ENCODE measurements at regions not wholly inside any gene's neighbourhood (a gene's known extent, or its start where the extent isn't known, plus 50 kb on each side); places are given as distances from the start of the nearest gene placed in this dataset.

DNA sequence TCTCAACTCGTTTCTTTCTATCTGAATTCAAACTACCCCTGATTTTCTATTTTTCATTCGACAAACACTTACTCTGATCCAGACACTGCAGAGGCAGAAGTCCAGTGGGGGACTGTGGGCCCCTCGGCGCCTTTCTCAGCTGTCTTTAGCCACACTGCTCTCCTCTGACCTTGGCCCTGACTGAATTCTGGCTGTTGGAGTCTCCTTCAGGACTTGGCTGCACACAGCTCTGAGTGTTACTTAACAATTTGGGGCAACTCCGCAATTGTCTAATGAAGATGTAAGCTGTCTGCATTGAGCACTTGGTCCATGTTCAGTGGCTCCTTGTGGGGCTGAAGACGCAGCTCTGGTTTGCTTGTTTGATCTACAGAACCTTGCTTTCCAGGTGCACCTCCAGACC, 57.3 kb upstream of the ACSL1 start (continued):
- TF ChIP-seq, protein P1, sequence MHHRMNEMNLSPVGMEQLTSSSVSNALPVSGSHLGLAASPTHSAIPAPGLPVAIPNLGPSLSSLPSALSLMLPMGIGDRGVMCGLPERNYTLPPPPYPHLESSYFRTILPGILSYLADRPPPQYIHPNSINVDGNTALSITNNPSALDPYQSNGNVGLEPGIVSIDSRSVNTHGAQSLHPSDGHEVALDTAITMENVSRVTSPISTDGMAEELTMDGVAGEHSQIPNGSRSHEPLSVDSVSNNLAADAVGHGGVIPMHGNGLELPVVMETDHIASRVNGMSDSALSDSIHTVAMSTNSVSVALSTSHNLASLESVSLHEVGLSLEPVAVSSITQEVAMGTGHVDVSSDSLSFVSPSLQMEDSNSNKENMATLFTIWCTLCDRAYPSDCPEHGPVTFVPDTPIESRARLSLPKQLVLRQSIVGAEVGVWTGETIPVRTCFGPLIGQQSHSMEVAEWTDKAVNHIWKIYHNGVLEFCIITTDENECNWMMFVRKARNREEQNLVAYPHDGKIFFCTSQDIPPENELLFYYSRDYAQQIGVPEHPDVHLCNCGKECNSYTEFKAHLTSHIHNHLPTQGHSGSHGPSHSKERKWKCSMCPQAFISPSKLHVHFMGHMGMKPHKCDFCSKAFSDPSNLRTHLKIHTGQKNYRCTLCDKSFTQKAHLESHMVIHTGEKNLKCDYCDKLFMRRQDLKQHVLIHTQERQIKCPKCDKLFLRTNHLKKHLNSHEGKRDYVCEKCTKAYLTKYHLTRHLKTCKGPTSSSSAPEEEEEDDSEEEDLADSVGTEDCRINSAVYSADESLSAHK (tag by site-specific recombination; IDR thresholded peaks at IDR 0.05): no peak
- TF ChIP-seq ZNF221 (tag by site-specific recombination; IDR thresholded peaks at IDR 0.05; ENCODE audit: borderline replicate concordance) (no peak), ZSCAN16 (tag by site-specific recombination; IDR thresholded peaks at IDR 0.05) (no peak), ZIC2 (tag by site-specific recombination; IDR thresholded peaks at IDR 0.05) (no peak), ZNF239 (tag by site-specific recombination; IDR thresholded peaks at IDR 0.05) (no peak), ZNF549 (tag by site-specific recombination; IDR thresholded peaks at IDR 0.05) (no peak), ZBTB20 (tag by site-specific recombination; IDR thresholded peaks at IDR 0.05) (no peak), ZNF302 (tag by site-specific recombination; IDR thresholded peaks at IDR 0.05; ENCODE audit: low read depth) (no peak), ZNF623 (tag by site-specific recombination; IDR thresholded peaks at IDR 0.05) (no peak), ZBTB8A (tag by site-specific recombination; IDR thresholded peaks at IDR 0.05) (no peak)
- TF ChIP-seq, protein P2, sequence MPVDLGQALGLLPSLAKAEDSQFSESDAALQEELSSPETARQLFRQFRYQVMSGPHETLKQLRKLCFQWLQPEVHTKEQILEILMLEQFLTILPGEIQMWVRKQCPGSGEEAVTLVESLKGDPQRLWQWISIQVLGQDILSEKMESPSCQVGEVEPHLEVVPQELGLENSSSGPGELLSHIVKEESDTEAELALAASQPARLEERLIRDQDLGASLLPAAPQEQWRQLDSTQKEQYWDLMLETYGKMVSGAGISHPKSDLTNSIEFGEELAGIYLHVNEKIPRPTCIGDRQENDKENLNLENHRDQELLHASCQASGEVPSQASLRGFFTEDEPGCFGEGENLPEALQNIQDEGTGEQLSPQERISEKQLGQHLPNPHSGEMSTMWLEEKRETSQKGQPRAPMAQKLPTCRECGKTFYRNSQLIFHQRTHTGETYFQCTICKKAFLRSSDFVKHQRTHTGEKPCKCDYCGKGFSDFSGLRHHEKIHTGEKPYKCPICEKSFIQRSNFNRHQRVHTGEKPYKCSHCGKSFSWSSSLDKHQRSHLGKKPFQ (tag by site-specific recombination; IDR thresholded peaks at IDR 0.05): no peak

DNA sequence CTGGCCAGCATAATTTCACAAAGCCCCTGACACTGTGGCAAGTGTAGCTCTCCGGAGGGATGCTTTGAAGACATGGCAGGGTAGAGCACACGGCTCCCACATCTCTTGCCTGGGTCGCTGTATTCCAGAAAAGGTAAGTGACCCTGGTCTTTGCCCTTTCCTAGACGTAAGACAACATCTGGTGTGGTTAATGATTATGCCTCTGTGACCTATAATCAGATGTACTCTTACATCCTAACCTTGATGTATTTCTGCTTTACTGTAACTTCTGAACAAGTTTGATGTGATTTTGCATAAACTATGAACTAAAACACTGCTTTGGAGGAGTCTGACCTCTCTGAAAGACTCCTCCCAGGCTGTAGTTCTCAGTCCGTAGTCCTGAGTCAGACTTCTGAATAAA, 59.1 kb upstream of the ACSL1 start:
- no peaks in the 10 kb centered on the region for H3K9me3 ChIP-seq (ENCODE audit: control insufficient read depth, insufficient read depth, low read depth, low read length)
- H3K4me1 ChIP-seq (ENCODE audit: control insufficient read depth, insufficient read depth, low read length): no peaks in the 10 kb centered on the region
- H3K4me3 ChIP-seq (ENCODE audit: low read depth, low read length): no peak overlapping the region
- no peak overlapping the region for H3K27ac ChIP-seq (ENCODE audit: extremely low read depth, low read depth, low read length)
- H3K36me3 ChIP-seq (ENCODE audit: control insufficient read depth in 2 of 2, insufficient read depth in 1 of 2, low read length in 2 of 2): no peaks in the 10 kb centered on the region
- ChIA-PET POLR2A (no interaction called here), CTCF (no interaction called here)
- no peak for TF ChIP-seq YY2 (tag by site-specific recombination; IDR thresholded peaks at IDR 0.05)
- TF ChIP-seq ZNF707 (tag by site-specific recombination; IDR thresholded peaks at IDR 0.05): no peak
- no peak for TF ChIP-seq ZNF341 (tag by site-specific recombination; IDR thresholded peaks at IDR 0.05; ENCODE audit: low read depth)
- TF ChIP-seq, protein P3, sequence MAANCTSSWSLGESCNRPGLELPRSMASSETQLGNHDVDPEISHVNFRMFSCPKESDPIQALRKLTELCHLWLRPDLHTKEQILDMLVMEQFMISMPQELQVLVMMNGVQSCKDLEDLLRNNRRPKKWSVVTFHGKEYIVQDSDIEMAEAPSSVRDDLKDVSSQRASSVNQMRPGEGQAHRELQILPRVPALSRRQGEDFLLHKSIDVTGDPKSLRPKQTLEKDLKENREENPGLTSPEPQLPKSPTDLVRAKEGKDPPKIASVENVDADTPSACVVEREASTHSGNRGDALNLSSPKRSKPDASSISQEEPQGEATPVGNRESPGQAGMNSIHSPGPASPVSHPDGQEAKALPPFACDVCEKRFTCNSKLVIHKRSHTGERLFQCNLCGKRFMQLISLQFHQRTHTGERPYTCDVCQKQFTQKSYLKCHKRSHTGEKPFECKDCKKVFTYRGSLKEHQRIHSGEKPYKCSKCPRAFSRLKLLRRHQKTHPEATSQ (tag by site-specific recombination; IDR thresholded peaks at IDR 0.05): no peak
- no peak for TF ChIP-seq ZBTB21 (tag by site-specific recombination; IDR thresholded peaks at IDR 0.05)
- TF ChIP-seq ZNF423 (tag by site-specific recombination; IDR thresholded peaks at IDR 0.05): no peak
- no peak for TF ChIP-seq ZNF169 (tag by site-specific recombination; IDR thresholded peaks at IDR 0.05)
- no peak for TF ChIP-seq ZNF529 (tag by site-specific recombination; IDR thresholded peaks at IDR 0.05; ENCODE audit: insufficient replicate concordance)
- no peak for TF ChIP-seq ZFHX2 (tag by site-specific recombination; conservative IDR thresholded peaks at IDR 0.05)
- no peak for TF ChIP-seq ZNF175 (tag by site-specific recombination; IDR thresholded peaks at IDR 0.05)
- no peak for TF ChIP-seq ZNF140 (tag by site-specific recombination; IDR thresholded peaks at IDR 0.05)
- no peak for TF ChIP-seq ZNF521 (tag by site-specific recombination; IDR thresholded peaks at IDR 0.05)
- no peak for TF ChIP-seq ZNF76 (tag by site-specific recombination; IDR thresholded peaks at IDR 0.05; ENCODE audit: borderline replicate concordance, low read depth)
- no peak for TF ChIP-seq ZNF518A (tag by site-specific recombination; conservative IDR thresholded peaks at IDR 0.05; ENCODE audit: low read depth)
- TF ChIP-seq ZBTB10 (tag by site-specific recombination; IDR thresholded peaks at IDR 0.05): no peak

All from HEK293 (cell line).